ENCODE measurements at regions not wholly inside any gene's neighbourhood (a gene's known extent, or its start where the extent isn't known, plus 50 kb on each side); places are given as distances from the start of the nearest gene placed in this dataset.
"Not testable (repeated sequence)": the region's sequence is repeated elsewhere in the genome, so short reads cannot be mapped to it uniquely, and the experiment has no call there.

- no peak for FAIRE-seq
- ChIA-PET POLR2A (no interaction called here), CTCF (interaction anchor here (0.9 kb wide), 1 partner anchor 17 kb away, joined by 3 read pairs; no protein-coding TSS in a partner anchor)
- H3K9me3 ChIP-seq, result peaks cover 14% of the 10 kb centered on the region
- H3K4me1 ChIP-seq, result no peaks in the 10 kb centered on the region
- no peak for ATAC-seq
- H3K4me2 ChIP-seq, result no peak overlapping the region
- WGBS (ENCODE audit: missing lambda C conversion rate), result 51% methylated on average over 4 of the region's 4 CpGs
- TF ChIP-seq JUNB (IDR thresholded peaks at IDR 0.05) (no peak), EHMT2 (IDR thresholded peaks at IDR 0.05; ENCODE audit: low read depth) (no peak), RAD21 (conservative IDR thresholded peaks at IDR 0.05 in 1 of 2, IDR thresholded peaks at IDR 0.05 in 1 of 2) (no peak), HDAC2 (IDR thresholded peaks at IDR 0.05) (no peak), GATA3 (IDR thresholded peaks at IDR 0.05; ENCODE audit: borderline replicate concordance) (no peak), HES2 (IDR thresholded peaks at IDR 0.05) (no peak), E2F6 (IDR thresholded peaks at IDR 0.05; ENCODE audit: borderline replicate concordance, low read depth) (no peak), ATOH8 (CRISPR knock-in tag; IDR thresholded peaks at IDR 0.05; ENCODE audit: low read depth) (no peak), MAFK (IDR thresholded peaks at IDR 0.05; ENCODE audit: partially characterized antibody) (no peak), CTCF (IDR thresholded peaks at IDR 0.05) (no peak), ZNF302 (CRISPR knock-in tag; IDR thresholded peaks at IDR 0.05) (no peak), ZC3H11A (IDR thresholded peaks at IDR 0.05) (no peak), EHF (CRISPR knock-in tag; IDR thresholded peaks at IDR 0.05) (no peak), TFCP2L1 (CRISPR knock-in tag; IDR thresholded peaks at IDR 0.05) (no peak)
- no peak overlapping the region for H3K27ac ChIP-seq
- no peak overlapping the region for H3K4me3 ChIP-seq
- DNase-seq (ENCODE audit: low read depth in 1 of 2, low spot score in 1 of 2), result no peak
Measured at GRCh38 chr10:8173243-8173865, 118.9 kb downstream of the GATA3 start.

- H3K4me3 ChIP-seq, result no peak overlapping the region
- CTCF ChIA-PET, result interaction anchor here (0.9 kb wide), 1 partner anchor 16 kb away, joined by 3 read pairs; no protein-coding TSS in a partner anchor
- DNase-seq (ENCODE audit: low read depth in 1 of 2, low spot score in 1 of 2), result no peak
- H3K4me2 ChIP-seq, result no peak overlapping the region
- H3K4me1 ChIP-seq, result no peaks in the 10 kb centered on the region
- peaks cover 9% of the 10 kb centered on the region for H3K9me3 ChIP-seq
- no peak for TF ChIP-seq PBX3 (IDR thresholded peaks at IDR 0.05)
- no peak for TF ChIP-seq FOXS1 (CRISPR knock-in tag; IDR thresholded peaks at IDR 0.05)
- TF ChIP-seq USF2 (IDR thresholded peaks at IDR 0.05), result peak; percentile 59
- no peak for FAIRE-seq
- no peak overlapping the region for H3K27ac ChIP-seq
- ATAC-seq, result no peak
- POLR2A ChIA-PET, result no interaction called here
- 41% methylated on average over 3 of the region's 3 CpGs for WGBS (ENCODE audit: missing lambda C conversion rate)
Measured at GRCh38 chr10:8173866-8174243, 119.4 kb downstream of the GATA3 start.

GRCh38 chr10:8174762-8175161 lies 120.3 kb downstream of the GATA3 start:
- no peak for TF ChIP-seq POLR2AphosphoS2 (conservative IDR thresholded peaks at IDR 0.05; ENCODE audit: low read length)
- TF ChIP-seq FOXS1 (CRISPR knock-in tag; IDR thresholded peaks at IDR 0.05), result no peak
- no peak for TF ChIP-seq SMC3 (IDR thresholded peaks at IDR 0.05)
- no peak for TF ChIP-seq PHF8 (IDR thresholded peaks at IDR 0.05; ENCODE audit: borderline replicate concordance, low read depth)
- TF ChIP-seq HOXA7 (CRISPR knock-in tag; IDR thresholded peaks at IDR 0.05), result no peak
- no peak for TF ChIP-seq GATA3 (IDR thresholded peaks at IDR 0.05; ENCODE audit: borderline replicate concordance)
- TF ChIP-seq NFE2L2 (conservative IDR thresholded peaks at IDR 0.05; ENCODE audit: low read length), result no peak
- no peak for TF ChIP-seq KDM1A (IDR thresholded peaks at IDR 0.05; ENCODE audit: low read depth)
- TF ChIP-seq CBX8 (IDR thresholded peaks at IDR 0.05), result no peak
- TF ChIP-seq RNF2 (IDR thresholded peaks at IDR 0.05; ENCODE audit: borderline replicate concordance, low read depth), result no peak
- no peak for TF ChIP-seq JUN (IDR thresholded peaks at IDR 0.05)
- TF ChIP-seq CHD2 (IDR thresholded peaks at IDR 0.05; ENCODE audit: low read length, partially characterized antibody), result no peak
- DNase-seq (ENCODE audit: low read depth in 1 of 2, low spot score in 1 of 2), result no peak
- Histone ChIP-seq H3K4me2 (no peak overlapping the region), H3K27ac (no peak overlapping the region), H3K4me1 (no peaks in the 10 kb centered on the region), H3K4me3 (no peak overlapping the region), H3K9me3 (no peaks in the 10 kb centered on the region)
- no peak for FAIRE-seq
- ChIA-PET POLR2A (interaction anchor here (0.6 kb wide), 1 partner anchor 109 kb away, joined by 3 read pairs; no protein-coding TSS in a partner anchor), CTCF (interaction anchor here (1.2 kb wide), 1 partner anchor 32 kb away, joined by 4 read pairs; no protein-coding TSS in a partner anchor)
- WGBS (ENCODE audit: missing lambda C conversion rate), result 80% methylated on average over 8 of the region's 8 CpGs
- ATAC-seq, result no peak

GRCh38 chr10:8177526-8177925 lies 123.0 kb downstream of the GATA3 start:
- H3K9me3 ChIP-seq; CTCF ChIA-PET; DNase-seq (ENCODE audit: low read depth in 1 of 2, low spot score in 1 of 2); H3K4me3 ChIP-seq; ATAC-seq; H3K4me1 ChIP-seq; H3K27ac ChIP-seq; H3K4me2 ChIP-seq; FAIRE-seq; POLR2A ChIA-PET: not testable (repeated sequence)
- 60% methylated on average over 3 of the region's 3 CpGs for WGBS (ENCODE audit: missing lambda C conversion rate)
